Adrenal gland (tissue), 5 donors: ENCODE measurements at regions not wholly inside any gene's neighbourhood (a gene's known extent, or its start where the extent isn't known, plus 50 kb on each side); places are given as distances from the start of the nearest gene placed in this dataset.

Experiments
- POLR2A ChIP-seq, 2 donors: fragments of 450-650 bp; IDR thresholded peaks; one replicate each; pipeline ENCODE4 v1.6.1; 2017; ENCODE audit warnings: antibody characterized with exemption in 2 of 2, mild to moderate bottlenecking in 2 of 2, moderate library complexity in 1 of 2
- TF ChIP-seq, protein P1 (sequence below), 6 experiments: fragments of 450-650 bp in 4 of 6; fragments of 200-600 bp in 2 of 6; sonication (generic) in 1 of 6; IDR thresholded peaks; 1 replicate in 5 of 6; 2 replicates in 1 of 6; pipeline versions ENCODE4 v1.5.1 to v1.8.0; 2016 to 2021; ENCODE audit warnings: antibody characterized with exemption in 6 of 6, mild to moderate bottlenecking in 2 of 6, moderate library complexity in 1 of 6
- donor health status: DM: no; HTN: no; CAD: no.

DNA sequence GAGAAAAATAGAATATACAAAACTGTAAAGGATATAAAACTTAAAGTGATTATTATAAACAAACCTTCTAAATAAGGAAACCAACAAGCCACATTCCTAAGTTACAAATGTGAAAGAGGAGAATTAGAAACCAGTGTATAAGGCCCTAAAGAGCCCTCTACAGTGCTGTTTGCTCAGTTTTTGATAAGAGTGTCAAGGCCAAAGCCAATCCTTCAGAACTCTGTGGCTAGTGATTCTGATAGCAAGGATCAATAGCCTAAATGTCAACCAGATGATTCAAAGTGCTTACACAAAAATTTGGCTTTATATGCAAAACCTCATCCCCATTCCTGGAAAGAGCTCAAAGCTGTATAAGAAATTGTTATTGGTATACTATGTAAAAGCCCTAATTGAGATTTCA, 104.6 kb upstream of the HTR1E start:
- no peak for TF ChIP-seq POLR2A (IDR thresholded peaks at IDR 0.05)
- TF ChIP-seq, protein P1, sequence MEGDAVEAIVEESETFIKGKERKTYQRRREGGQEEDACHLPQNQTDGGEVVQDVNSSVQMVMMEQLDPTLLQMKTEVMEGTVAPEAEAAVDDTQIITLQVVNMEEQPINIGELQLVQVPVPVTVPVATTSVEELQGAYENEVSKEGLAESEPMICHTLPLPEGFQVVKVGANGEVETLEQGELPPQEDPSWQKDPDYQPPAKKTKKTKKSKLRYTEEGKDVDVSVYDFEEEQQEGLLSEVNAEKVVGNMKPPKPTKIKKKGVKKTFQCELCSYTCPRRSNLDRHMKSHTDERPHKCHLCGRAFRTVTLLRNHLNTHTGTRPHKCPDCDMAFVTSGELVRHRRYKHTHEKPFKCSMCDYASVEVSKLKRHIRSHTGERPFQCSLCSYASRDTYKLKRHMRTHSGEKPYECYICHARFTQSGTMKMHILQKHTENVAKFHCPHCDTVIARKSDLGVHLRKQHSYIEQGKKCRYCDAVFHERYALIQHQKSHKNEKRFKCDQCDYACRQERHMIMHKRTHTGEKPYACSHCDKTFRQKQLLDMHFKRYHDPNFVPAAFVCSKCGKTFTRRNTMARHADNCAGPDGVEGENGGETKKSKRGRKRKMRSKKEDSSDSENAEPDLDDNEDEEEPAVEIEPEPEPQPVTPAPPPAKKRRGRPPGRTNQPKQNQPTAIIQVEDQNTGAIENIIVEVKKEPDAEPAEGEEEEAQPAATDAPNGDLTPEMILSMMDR (IDR thresholded peaks at IDR 0.05) = no peak
